T-helper 2 cell treated with Interferon-gamma antibody and Interleukin-4, amounts not matched to agents 5 μg/mL and 100 μg/mL, for 36 hours (primary cell): ENCODE measurements at regions not wholly inside any gene's neighbourhood (a gene's known extent, or its start where the extent isn't known, plus 50 kb on each side); places are given as distances from the start of the nearest gene placed in this dataset.

Source experiments
- DNase-seq: peaks from one replicate; pipeline ENCODE4 v3.0.0; 2021; ENCODE audit warnings: low spot score
- H3K27ac Mint-ChIP-seq: one replicate; pipeline ENCODE4 v1.8.0; 2021; ENCODE audit warnings: mild to moderate bottlenecking, mixed read lengths
- H3K27me3 Mint-ChIP-seq: one replicate; pipeline ENCODE4 v1.8.0; 2021; ENCODE audit warnings: low read depth, mixed read lengths
- H3K36me3 Mint-ChIP-seq: one replicate; pipeline ENCODE4 v1.8.0; 2021; ENCODE audit warnings: low read depth, mixed read lengths
- H3K4me1 Mint-ChIP-seq: one replicate; pipeline ENCODE4 v1.8.0; 2021; ENCODE audit warnings: low read depth, mixed read lengths
- H3K4me3 Mint-ChIP-seq: one replicate; pipeline ENCODE4 v1.8.0; 2022; ENCODE audit warnings: mild to moderate bottlenecking, moderate library complexity, mixed read lengths
- H3K9me3 Mint-ChIP-seq: one replicate; pipeline ENCODE4 v1.8.0; 2021; ENCODE audit warnings: mixed read lengths

DNA sequence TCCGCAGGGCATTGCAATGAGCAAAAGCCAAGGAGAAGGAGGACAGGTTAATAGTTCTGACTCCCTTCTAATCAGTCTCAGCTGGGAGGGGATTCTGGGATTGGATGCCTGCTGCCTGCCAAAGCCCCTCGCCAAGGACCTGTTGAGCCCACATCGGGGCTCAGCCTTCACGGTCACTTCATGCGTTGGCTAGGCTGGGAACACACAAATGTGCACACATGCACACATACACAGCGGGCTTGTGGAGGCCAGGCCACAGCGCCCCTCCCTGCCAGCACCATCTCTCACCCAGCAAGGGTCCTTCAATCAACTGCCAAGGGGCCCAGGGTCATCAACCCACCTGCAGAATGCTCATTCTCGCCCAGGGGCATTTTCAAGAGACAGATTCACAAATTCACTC lies 113.9 kb downstream of the C5orf15 start:
- Mint-ChIP-seq H3K27me3 (peaks cover 13% of the 10 kb centered on the region), H3K9me3 (no peaks in the 10 kb centered on the region), H3K4me1 (peaks cover 4% of the 10 kb centered on the region), H3K4me3 (no peak overlapping the region), H3K36me3 (no peaks in the 10 kb centered on the region), H3K27ac (no peak overlapping the region)
- DNase-seq, result no peak

DNA sequence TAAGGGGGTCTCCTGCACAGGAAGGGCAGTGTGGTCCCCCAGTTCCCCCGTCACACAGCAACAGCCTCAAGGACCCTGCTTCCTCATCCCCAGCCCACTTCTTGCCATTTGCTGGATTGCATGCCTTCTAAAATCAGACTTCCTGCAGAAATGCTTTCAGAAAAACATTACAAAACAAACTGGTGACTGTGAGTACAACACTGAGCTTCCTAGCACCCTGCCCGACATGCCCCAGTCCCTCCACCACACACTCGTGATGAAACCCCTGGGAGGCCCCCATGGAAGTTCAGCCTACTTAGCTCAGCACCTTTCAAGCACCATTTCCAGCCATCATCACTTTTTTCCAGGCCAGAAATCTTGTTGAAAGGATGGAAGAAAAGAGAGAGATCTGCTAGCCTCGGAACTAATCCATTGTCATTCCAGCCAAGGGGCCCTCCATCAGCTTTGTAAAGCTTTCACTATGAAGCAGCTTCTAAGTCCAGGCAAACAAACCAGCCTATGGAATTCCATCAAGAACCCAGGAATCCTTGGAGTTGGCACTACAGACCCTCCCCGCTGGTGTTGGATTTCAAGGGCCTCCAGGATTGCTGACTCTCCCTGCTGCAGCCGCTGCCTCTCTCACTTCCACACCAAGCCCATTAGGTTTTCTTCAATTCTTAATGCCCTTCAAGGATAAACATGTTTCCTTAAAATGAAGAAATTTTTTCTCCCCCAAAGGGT lies 114.6 kb downstream of the C5orf15 start:
- peaks cover 13% of the 10 kb centered on the region for H3K27me3 Mint-ChIP-seq
- no peak overlapping the region for H3K4me3 Mint-ChIP-seq
- peaks cover 1% of the 10 kb centered on the region for H3K4me1 Mint-ChIP-seq
- no peaks in the 10 kb centered on the region for H3K36me3 Mint-ChIP-seq
- no peak overlapping the region for H3K27ac Mint-ChIP-seq
- DNase-seq, result no peak
- no peaks in the 10 kb centered on the region for H3K9me3 Mint-ChIP-seq

DNA sequence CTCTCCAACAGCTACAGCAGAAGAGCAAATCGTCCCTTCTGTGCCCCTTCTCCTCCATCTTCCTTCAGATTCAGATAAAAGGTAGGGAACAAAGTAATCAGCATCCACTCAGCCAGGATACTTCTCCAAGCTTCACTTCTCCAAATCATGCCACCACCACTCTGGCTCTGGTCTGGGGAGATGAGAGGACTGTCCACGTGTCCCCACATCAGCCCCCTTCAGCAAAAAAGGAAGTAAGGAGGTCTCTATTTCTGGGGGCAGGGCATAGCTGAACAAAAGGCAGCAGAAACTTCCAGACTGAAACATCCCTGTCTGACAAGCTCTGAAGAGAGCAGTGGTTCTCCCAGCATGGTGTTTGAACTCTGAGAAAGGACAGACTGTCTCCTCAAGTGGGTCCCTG lies 116.9 kb downstream of the C5orf15 start:
- no peak overlapping the region for H3K27ac Mint-ChIP-seq
- H3K9me3 Mint-ChIP-seq, result no peaks in the 10 kb centered on the region
- H3K36me3 Mint-ChIP-seq, result no peaks in the 10 kb centered on the region
- DNase-seq, result no peak
- peaks cover 13% of the 10 kb centered on the region for H3K27me3 Mint-ChIP-seq
- peaks cover 8% of the 10 kb centered on the region for H3K4me1 Mint-ChIP-seq
- no peak overlapping the region for H3K4me3 Mint-ChIP-seq

DNA sequence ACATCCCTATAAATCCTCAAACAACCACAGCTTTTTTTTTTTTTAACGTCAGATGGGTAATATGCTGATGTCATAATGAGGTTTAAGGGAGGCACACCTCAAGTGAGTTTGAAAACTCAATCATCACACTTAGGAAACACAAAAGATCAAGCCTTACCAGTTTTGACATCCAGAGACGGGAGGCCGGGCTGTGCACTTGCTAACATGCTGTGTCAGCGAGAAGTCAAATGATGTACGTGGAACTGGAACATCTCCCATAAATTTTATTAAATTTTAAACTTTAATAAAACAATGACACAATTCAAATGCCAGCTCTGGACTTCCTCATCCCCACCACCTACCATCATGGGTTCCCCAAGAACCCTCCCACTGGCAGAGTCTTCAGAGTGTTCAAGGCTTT lies 117.6 kb downstream of the C5orf15 start:
- Mint-ChIP-seq H3K9me3 (no peaks in the 10 kb centered on the region), H3K27ac (no peak overlapping the region), H3K4me3 (no peak overlapping the region), H3K4me1 (peaks cover 8% of the 10 kb centered on the region), H3K36me3 (no peaks in the 10 kb centered on the region), H3K27me3 (peaks cover 11% of the 10 kb centered on the region)
- DNase-seq, result no peak

DNA sequence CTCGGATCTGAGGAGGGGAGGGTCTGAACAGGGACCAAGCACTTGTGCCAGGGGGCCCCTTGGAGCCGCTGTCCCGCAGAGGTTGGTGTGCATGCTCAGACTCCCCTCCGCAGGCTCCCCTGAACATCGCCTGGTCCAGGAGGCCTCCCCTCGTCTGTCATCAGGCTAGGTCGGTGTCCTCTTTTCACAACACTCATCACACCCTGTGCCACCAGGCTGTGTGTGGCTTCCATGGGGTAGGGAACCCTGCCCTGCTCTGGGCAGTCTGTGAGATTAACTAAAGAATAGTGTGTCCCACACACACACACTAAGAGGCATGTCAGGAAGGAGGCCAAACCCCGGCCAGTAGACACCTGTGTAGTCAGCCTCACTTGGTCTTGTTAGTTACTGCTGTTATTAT lies 119.3 kb downstream of the C5orf15 start:
- no peak overlapping the region for H3K27ac Mint-ChIP-seq
- no peak overlapping the region for H3K4me3 Mint-ChIP-seq
- no peak for DNase-seq
- peaks cover 8% of the 10 kb centered on the region for H3K4me1 Mint-ChIP-seq
- no peaks in the 10 kb centered on the region for H3K9me3 Mint-ChIP-seq
- H3K36me3 Mint-ChIP-seq, result no peaks in the 10 kb centered on the region
- peaks cover 11% of the 10 kb centered on the region for H3K27me3 Mint-ChIP-seq

DNA sequence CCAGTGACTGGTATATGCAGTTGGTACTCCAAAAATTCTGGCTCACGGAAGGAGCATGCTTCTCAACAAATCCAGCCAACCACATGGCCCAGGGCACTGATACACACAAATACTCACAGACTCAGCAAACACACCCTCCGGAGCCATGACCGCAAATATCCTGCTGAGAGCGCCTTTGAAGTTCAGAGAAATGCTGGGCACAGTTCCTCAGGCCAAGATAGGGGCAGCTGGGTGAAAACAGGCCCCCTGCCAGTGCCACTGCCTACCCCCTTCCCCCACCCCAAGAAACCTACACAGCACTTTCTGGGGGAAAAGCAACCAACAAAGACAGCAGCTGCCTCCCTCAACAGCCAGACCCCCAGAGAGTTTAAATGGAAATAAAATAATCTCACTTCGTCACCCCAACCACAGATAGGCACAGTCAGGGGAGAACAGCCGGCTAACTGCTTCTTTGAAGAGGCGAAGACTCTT lies 120.0 kb downstream of the C5orf15 start:
- peaks cover 8% of the 10 kb centered on the region for H3K27me3 Mint-ChIP-seq
- H3K4me3 Mint-ChIP-seq, result no peak overlapping the region
- no peaks in the 10 kb centered on the region for H3K36me3 Mint-ChIP-seq
- H3K9me3 Mint-ChIP-seq, result no peaks in the 10 kb centered on the region
- no peak for DNase-seq
- peak overlapping the region; percentile 26 for H3K27ac Mint-ChIP-seq
- peaks cover 8% of the 10 kb centered on the region for H3K4me1 Mint-ChIP-seq

DNA sequence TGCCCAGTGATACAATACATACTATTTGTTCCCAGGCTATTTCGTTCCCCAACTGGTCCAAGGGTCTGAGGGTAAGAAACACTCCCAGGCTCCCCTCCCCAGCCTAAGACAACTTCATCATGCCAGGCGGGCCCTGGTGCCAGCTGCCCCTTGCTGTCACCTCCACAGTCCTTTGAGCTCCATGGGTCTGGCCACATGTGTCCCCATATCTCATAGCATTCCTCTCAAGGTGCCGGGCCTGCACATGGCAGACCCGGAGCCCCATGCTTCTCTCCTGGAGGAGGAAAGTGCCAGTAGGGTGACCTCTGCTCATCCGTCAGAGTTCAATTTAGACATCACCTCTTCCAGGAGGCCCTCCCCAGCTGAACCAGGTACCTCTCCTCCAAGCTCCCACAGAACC lies 120.5 kb downstream of the C5orf15 start:
- no peak overlapping the region for H3K4me3 Mint-ChIP-seq
- DNase-seq, result no peak

DNA sequence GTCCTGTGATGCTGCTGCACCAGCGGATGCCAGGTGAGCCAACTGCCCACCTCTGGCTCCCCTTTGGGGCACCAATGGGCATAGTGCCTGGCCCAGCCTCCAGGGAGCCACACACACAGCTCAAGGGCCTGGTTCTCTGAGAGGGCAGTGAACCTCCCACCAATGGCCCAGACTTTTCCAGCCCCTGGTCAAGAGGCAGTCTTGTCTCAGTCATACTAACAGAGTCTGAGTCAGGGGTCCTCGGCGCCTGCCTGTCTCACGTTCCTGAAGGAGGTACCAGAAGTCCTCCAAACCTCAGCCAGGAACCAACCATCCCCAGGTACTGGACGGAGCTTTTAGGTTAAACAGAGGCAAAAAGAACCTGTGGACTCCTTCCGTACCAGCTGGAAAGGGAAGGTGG lies 121.1 kb downstream of the C5orf15 start:
- Mint-ChIP-seq H3K36me3 (no peaks in the 10 kb centered on the region), H3K27me3 (peaks cover 3% of the 10 kb centered on the region), H3K4me1 (peaks cover 8% of the 10 kb centered on the region), H3K4me3 (no peak overlapping the region), H3K9me3 (no peaks in the 10 kb centered on the region), H3K27ac (no peak overlapping the region)
- no peak for DNase-seq

More for the DNA sequence above, 120.5 kb downstream of the C5orf15 start:
- Mint-ChIP-seq H3K9me3 (no peaks in the 10 kb centered on the region), H3K27me3 (peaks cover 8% of the 10 kb centered on the region), H3K27ac (peak overlapping the region; percentile 26), H3K36me3 (no peaks in the 10 kb centered on the region), H3K4me1 (peaks cover 8% of the 10 kb centered on the region)

DNA sequence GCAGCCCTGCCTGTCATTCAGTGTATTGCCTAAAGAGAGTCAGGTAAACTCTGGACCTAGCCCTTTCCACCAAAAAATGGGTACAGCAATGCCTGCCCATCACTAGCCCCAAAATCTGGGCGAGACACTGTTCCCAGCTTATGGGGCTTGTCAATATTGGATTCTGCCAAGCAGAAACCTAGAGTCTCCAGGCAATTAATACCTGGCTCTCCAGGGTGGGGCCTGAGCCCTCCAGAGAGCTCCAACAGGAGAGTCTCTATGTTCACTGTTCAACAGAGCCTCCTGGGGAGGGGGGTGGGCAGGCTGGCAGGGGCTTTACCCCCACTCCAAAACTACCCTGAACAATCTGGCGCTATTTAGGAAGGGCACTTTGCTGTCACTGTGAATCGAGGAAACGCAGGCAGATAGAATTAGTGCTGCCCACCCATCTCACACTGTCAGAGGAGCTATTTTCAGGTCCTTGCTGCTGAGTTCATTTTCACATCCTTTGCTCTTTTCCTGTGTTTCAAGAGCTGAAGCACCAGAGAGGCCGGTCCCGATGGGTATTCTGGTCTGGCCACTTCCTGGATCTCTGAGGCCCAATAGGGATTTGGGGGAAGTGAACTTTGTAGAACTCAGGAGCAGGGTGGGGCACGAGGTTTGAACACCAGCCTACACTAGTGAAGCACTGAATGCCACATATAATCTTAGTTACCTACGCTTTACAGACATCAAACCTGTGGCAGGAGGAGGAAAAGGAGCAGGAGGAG lies 121.8 kb downstream of the C5orf15 start:
- Mint-ChIP-seq H3K4me3 (no peak overlapping the region), H3K36me3 (no peaks in the 10 kb centered on the region), H3K9me3 (no peaks in the 10 kb centered on the region), H3K27ac (no peak overlapping the region), H3K27me3 (peaks cover 2% of the 10 kb centered on the region), H3K4me1 (peaks cover 8% of the 10 kb centered on the region)
- no peak for DNase-seq

DNA sequence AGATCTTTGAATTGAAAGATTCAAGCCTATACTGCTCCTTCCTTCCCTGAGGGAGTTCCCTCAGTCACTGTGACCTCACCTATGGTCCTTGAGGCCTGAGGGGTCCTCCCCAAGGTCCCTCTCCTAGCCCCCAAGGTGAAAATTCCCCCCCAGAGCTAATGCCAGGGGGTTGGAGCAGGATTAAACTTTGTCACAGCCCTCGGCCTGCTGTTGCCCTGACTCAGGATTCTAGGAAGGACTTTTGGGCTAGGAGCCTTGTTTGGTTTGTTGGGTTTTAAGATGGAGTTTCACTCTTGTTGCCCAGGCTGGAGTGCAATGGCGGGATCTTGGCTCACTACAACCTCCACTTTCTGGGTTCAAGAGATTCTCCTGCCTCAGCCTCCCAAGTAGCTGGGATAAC lies 123.2 kb downstream of the C5orf15 start:
- Mint-ChIP-seq H3K9me3 (no peaks in the 10 kb centered on the region), H3K27me3 (peaks cover 3% of the 10 kb centered on the region), H3K36me3 (no peaks in the 10 kb centered on the region), H3K4me3 (no peak overlapping the region), H3K4me1 (peaks cover 8% of the 10 kb centered on the region), H3K27ac (no peak overlapping the region)
- no peak for DNase-seq

DNA sequence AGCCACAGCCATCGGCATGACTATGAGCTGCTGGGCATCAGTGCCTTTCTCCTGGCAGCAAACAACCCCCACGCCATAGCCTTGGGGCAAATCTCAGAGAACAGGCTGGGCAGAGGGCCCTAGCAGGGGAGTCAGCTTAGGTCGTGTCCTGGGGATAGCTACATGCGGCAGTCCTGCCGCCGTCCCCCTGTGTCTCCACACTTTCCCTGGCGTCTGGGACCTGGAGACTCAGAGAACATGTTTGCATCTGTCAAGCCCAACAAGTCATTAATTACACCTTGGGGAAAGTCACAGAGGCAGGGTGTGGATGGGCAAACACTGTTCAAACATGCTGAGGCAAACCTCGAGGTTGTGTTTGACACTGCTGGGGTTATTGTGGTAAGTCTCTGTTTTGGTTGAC lies 123.6 kb downstream of the C5orf15 start:
- H3K9me3 Mint-ChIP-seq, result no peaks in the 10 kb centered on the region
- H3K4me3 Mint-ChIP-seq, result no peak overlapping the region
- peaks cover 8% of the 10 kb centered on the region for H3K4me1 Mint-ChIP-seq
- no peaks in the 10 kb centered on the region for H3K36me3 Mint-ChIP-seq
- no peak for DNase-seq
- peaks cover 6% of the 10 kb centered on the region for H3K27me3 Mint-ChIP-seq
- no peak overlapping the region for H3K27ac Mint-ChIP-seq

DNA sequence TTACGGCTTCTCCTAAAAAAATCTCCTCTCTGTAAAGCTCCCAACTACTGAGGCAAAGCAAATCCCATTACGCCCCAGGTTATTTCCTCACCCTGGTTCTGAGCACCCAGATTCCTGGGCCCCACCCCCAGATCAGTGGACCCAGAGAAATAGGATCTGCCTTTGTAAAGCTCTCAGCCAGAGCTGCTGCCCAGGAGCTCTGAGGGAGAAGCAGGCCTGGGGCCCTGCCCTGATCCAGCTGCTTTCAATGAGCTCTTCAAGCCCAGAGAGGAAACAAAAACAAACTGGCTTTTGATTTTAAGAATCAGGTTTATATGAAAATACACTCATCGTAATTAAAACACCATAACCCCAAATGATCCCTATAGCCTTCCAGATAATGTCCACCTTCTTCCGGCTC lies 124.5 kb downstream of the C5orf15 start:
- peaks cover 8% of the 10 kb centered on the region for H3K4me1 Mint-ChIP-seq
- peaks cover 11% of the 10 kb centered on the region for H3K27me3 Mint-ChIP-seq
- H3K36me3 Mint-ChIP-seq, result no peaks in the 10 kb centered on the region
- no peak for DNase-seq
- no peaks in the 10 kb centered on the region for H3K9me3 Mint-ChIP-seq
- no peak overlapping the region for H3K27ac Mint-ChIP-seq
- no peak overlapping the region for H3K4me3 Mint-ChIP-seq

DNA sequence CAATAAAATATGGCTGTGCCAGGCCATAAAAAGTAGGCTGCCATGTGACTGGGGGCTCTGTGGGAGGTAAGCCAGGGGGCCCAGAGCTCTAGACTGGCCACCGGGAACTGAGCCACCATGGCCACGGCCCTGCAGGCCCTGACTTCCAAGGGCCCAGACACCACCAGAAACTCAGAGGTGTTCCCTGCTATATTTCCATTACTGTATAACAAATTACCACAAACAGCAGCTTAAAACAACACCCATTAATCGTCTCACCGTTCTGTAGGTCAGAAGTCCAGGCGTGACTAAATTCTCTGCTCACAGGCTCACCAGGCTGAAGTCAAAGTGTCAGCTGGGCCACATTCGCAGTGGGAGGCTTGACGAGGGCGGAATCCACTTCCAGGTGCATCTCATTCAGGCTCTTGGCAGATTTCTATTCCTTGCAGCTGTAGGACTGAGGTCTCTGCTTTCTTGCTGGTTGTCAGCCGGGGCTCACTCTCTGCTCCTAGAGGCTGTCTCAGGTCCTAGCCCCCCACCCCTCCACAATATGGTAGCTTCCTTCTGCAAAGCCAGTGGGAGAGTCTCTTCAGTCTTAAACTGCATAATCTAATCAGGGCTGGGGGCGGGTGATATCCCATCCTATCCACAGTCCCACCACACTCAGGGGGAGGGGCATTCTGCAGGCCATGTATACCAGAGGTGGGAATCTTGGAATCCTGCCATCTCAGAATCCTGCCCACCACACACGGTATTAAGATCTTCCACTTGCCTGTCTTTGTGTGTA lies 125.4 kb downstream of the C5orf15 start:
- Mint-ChIP-seq H3K4me3 (no peak overlapping the region), H3K27me3 (peaks cover 11% of the 10 kb centered on the region), H3K27ac (no peak overlapping the region), H3K4me1 (peaks cover 4% of the 10 kb centered on the region), H3K9me3 (no peaks in the 10 kb centered on the region), H3K36me3 (no peaks in the 10 kb centered on the region)
- no peak for DNase-seq
